ENCODE measurements at regions not wholly inside any gene's neighbourhood (a gene's known extent, or its start where the extent isn't known, plus 50 kb on each side); places are given as distances from the start of the nearest gene placed in this dataset.

DNA sequence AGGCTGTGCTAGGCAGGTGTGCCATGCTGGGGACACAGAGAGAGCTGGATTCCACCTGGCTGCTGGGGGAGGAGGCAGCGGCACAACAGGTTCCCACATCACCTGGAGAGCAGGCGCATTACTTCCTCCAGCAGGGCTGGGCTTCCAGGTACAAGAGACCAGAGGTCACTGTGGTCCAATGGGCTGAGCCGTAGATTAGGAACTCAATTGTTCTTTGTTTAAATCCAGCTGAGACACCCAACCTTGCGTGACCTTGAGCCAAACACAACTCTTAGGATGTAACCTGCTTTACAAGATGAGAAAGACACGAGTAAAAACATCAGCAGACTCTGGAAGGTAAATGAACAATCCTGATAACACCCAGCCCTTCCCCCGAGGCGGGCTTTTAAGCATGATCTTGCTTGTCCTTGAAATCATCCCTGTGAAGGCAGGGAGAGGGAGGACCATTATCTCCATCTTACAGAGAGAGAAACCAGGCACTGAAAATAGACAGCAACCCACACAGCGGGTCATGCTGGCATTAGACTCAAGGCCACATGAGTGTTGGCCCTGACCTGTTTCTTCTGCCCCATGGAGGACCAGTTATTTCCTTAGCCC is 216.5 kb upstream of the RREB1 start:
- TF ChIP-seq, protein P1, sequence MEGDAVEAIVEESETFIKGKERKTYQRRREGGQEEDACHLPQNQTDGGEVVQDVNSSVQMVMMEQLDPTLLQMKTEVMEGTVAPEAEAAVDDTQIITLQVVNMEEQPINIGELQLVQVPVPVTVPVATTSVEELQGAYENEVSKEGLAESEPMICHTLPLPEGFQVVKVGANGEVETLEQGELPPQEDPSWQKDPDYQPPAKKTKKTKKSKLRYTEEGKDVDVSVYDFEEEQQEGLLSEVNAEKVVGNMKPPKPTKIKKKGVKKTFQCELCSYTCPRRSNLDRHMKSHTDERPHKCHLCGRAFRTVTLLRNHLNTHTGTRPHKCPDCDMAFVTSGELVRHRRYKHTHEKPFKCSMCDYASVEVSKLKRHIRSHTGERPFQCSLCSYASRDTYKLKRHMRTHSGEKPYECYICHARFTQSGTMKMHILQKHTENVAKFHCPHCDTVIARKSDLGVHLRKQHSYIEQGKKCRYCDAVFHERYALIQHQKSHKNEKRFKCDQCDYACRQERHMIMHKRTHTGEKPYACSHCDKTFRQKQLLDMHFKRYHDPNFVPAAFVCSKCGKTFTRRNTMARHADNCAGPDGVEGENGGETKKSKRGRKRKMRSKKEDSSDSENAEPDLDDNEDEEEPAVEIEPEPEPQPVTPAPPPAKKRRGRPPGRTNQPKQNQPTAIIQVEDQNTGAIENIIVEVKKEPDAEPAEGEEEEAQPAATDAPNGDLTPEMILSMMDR (tag by site-specific recombination; IDR thresholded peaks at IDR 0.05): no peak
- TF ChIP-seq ZNF585B (tag by site-specific recombination; IDR thresholded peaks at IDR 0.05) (no peak), ZNF174 (tag by site-specific recombination; IDR thresholded peaks at IDR 0.05) (no peak), ZBTB8A (tag by site-specific recombination; IDR thresholded peaks at IDR 0.05) (no peak), SCRT1 (tag by site-specific recombination; IDR thresholded peaks at IDR 0.05; ENCODE audit: borderline replicate concordance) (no peak), ZSCAN30 (tag by site-specific recombination; IDR thresholded peaks at IDR 0.05) (no peak), ZNF555 (tag by site-specific recombination; conservative IDR thresholded peaks at IDR 0.05) (no peak), REPIN1 (tag by site-specific recombination; IDR thresholded peaks at IDR 0.05; ENCODE audit: low read depth) (no peak), TCF7L2 (IDR thresholded peaks at IDR 0.05; ENCODE audit: borderline replicate concordance, low read depth, low read length) (no peak), ZNF514 (tag by site-specific recombination; IDR thresholded peaks at IDR 0.05) (no peak)
- TF ChIP-seq, protein P2, sequence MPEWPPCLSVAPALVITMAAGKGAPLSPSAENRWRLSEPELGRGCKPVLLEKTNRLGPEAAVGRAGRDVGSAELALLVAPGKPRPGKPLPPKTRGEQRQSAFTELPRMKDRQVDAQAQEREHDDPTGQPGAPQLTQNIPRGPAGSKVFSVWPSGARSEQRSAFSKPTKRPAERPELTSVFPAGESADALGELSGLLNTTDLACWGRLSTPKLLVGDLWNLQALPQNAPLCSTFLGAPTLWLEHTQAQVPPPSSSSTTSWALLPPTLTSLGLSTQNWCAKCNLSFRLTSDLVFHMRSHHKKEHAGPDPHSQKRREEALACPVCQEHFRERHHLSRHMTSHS (tag by site-specific recombination; IDR thresholded peaks at IDR 0.05): no peak
- TF ChIP-seq, protein P3, sequence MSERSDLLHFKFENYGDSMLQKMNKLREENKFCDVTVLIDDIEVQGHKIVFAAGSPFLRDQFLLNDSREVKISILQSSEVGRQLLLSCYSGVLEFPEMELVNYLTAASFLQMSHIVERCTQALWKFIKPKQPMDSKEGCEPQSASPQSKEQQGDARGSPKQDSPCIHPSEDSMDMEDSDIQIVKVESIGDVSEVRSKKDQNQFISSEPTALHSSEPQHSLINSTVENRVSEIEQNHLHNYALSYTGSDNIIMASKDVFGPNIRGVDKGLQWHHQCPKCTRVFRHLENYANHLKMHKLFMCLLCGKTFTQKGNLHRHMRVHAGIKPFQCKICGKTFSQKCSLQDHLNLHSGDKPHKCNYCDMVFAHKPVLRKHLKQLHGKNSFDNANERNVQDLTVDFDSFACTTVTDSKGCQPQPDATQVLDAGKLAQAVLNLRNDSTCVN (tag by site-specific recombination; optimal IDR thresholded peaks at IDR 0.05): no peak
- TF ChIP-seq, protein P4, sequence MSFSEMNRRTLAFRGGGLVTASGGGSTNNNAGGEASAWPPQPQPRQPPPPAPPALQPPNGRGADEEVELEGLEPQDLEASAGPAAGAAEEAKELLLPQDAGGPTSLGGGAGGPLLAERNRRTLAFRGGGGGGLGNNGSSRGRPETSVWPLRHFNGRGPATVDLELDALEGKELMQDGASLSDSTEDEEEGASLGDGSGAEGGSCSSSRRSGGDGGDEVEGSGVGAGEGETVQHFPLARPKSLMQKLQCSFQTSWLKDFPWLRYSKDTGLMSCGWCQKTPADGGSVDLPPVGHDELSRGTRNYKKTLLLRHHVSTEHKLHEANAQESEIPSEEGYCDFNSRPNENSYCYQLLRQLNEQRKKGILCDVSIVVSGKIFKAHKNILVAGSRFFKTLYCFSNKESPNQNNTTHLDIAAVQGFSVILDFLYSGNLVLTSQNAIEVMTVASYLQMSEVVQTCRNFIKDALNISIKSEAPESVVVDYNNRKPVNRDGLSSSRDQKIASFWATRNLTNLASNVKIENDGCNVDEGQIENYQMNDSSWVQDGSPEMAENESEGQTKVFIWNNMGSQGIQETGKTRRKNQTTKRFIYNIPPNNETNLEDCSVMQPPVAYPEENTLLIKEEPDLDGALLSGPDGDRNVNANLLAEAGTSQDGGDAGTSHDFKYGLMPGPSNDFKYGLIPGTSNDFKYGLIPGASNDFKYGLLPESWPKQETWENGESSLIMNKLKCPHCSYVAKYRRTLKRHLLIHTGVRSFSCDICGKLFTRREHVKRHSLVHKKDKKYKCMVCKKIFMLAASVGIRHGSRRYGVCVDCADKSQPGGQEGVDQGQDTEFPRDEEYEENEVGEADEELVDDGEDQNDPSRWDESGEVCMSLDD (tag by site-specific recombination; IDR thresholded peaks at IDR 0.05): no peak

All from HEK293 (cell line).